ENCODE measurements at regions not wholly inside any gene's neighbourhood (a gene's known extent, or its start where the extent isn't known, plus 50 kb on each side); places are given as distances from the start of the nearest gene placed in this dataset.

DNA sequence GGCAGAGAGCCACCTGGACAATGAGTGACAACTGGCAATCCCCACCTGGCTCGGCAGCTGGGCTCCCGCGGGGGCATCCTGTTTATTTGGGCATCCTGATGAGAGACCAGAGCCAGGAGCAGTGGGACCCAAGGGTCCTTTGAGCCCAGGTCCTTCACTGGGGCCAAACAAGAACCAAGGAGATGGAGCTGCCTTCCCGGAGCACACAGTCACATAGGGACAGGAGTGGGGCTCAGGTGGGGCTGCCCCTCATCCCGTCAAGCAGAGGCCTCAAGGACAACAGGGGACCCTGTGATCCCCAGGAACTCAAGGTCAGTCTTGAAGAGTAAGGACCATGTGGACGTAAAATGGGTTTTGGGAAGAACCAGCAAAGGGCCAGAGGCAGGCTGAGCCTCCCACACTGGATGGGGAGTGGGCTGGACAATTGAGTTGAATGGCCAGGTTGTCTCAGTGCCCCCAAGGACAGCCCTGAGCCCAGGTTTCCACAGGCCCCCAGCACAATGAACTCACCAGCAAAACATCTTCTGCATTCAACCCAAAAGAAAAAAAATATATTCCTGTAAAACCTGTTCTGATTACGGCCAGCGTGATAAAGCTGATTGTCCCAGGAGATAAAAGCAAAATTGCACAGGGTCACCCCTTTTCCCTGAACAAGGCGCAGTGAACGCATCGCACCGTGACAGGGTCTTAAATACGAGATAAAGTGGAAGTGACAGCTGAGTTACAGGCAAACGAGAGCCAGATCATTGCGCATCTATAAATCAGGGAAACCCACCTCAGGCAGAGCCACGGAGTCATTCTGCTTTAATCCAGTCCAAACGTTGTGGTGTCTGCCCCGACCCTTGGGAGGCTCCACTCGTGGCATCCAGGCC lies 86.2 kb downstream of the ANKRD60 start:
- no peak overlapping the region for H3K27ac ChIP-seq
- no peaks in the 10 kb centered on the region for H3K9me3 ChIP-seq (replicated peaks in 1 of 3)
- DNase-seq = peak in 1 of 7 donors; percentile 29
- H3K36me3 ChIP-seq (replicated peaks in 1 of 2) = no peaks in the 10 kb centered on the region
- TF ChIP-seq, protein P1, sequence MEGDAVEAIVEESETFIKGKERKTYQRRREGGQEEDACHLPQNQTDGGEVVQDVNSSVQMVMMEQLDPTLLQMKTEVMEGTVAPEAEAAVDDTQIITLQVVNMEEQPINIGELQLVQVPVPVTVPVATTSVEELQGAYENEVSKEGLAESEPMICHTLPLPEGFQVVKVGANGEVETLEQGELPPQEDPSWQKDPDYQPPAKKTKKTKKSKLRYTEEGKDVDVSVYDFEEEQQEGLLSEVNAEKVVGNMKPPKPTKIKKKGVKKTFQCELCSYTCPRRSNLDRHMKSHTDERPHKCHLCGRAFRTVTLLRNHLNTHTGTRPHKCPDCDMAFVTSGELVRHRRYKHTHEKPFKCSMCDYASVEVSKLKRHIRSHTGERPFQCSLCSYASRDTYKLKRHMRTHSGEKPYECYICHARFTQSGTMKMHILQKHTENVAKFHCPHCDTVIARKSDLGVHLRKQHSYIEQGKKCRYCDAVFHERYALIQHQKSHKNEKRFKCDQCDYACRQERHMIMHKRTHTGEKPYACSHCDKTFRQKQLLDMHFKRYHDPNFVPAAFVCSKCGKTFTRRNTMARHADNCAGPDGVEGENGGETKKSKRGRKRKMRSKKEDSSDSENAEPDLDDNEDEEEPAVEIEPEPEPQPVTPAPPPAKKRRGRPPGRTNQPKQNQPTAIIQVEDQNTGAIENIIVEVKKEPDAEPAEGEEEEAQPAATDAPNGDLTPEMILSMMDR (IDR thresholded peaks at IDR 0.05) = no peak
- no peak for TF ChIP-seq POLR2A (IDR thresholded peaks at IDR 0.05)
- no peaks in the 10 kb centered on the region for H3K4me1 ChIP-seq (replicated peaks in 1 of 2)
- no peak overlapping the region for H3K4me3 ChIP-seq
- no peaks in the 10 kb centered on the region for H3K27me3 ChIP-seq
- intact Hi-C loops (cut with DNase I) = no loop called here
- WGBS, 4 donors = 70 to 75% (median 72%) methylated on average over 19 of the region's 19 CpGs

- Histone ChIP-seq H3K36me3 (replicated peaks in 1 of 2) (no peaks in the 10 kb centered on the region), H3K4me1 (replicated peaks in 1 of 2) (no peaks in the 10 kb centered on the region), H3K4me3 (no peak overlapping the region), H3K27ac (no peak overlapping the region), H3K27me3 (no peaks in the 10 kb centered on the region), H3K9me3 (replicated peaks in 1 of 3) (no peaks in the 10 kb centered on the region)
- WGBS, 4 donors = 56 to 65% (median 65%) methylated on average over 4 of the region's 4 CpGs
- no peak for DNase-seq
- intact Hi-C loops (cut with DNase I) = no loop called here
- no peak for TF ChIP-seq POLR2A (IDR thresholded peaks at IDR 0.05)
- TF ChIP-seq, protein P1 (IDR thresholded peaks at IDR 0.05) = no peak
These were observed 87.0 kb downstream of the ANKRD60 start for GRCh38 chr20:58141496-58141895.

DNA sequence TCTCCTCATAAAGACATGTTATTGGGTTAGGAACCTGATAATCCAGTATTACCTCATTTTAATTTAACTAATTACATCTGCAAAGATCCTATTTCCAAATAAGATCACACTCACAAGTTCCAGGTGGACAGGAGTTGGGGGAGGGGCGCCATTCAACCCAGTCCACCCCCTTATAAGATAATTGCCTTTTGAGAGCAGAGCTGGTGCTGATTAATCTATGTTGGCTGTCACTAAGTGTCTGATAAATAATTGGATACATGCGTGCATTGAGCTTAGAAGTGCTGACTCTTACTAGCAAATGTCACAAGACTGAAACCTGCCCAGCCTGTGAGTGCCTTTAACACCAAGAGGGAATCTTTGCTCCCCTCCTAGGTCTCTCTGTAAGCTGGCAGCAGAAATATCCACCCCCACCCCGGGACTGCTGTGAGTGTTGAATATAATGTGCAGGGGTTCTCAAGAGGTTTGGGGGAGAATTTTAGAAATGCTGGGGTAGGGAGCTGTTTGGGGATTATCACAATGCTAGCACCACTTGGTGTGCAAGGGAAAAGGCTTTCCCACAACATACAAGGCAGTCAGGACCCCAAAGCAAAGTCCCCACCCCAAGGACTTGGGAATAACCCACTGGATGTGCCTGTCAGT lies 87.5 kb downstream of the ANKRD60 start:
- Histone ChIP-seq H3K9me3 (replicated peaks in 1 of 3) (no peaks in the 10 kb centered on the region), H3K36me3 (replicated peaks in 1 of 2) (no peaks in the 10 kb centered on the region), H3K4me3 (no peak overlapping the region), H3K27ac (no peak overlapping the region), H3K27me3 (no peaks in the 10 kb centered on the region), H3K4me1 (replicated peaks in 1 of 2) (no peaks in the 10 kb centered on the region)
- WGBS, 4 donors = 55 to 71% (median 63%) methylated on average over 3 of the region's 3 CpGs
- DNase-seq = no peak
- intact Hi-C loops (cut with DNase I) = no loop called here
- TF ChIP-seq POLR2A (IDR thresholded peaks at IDR 0.05) = no peak

DNA sequence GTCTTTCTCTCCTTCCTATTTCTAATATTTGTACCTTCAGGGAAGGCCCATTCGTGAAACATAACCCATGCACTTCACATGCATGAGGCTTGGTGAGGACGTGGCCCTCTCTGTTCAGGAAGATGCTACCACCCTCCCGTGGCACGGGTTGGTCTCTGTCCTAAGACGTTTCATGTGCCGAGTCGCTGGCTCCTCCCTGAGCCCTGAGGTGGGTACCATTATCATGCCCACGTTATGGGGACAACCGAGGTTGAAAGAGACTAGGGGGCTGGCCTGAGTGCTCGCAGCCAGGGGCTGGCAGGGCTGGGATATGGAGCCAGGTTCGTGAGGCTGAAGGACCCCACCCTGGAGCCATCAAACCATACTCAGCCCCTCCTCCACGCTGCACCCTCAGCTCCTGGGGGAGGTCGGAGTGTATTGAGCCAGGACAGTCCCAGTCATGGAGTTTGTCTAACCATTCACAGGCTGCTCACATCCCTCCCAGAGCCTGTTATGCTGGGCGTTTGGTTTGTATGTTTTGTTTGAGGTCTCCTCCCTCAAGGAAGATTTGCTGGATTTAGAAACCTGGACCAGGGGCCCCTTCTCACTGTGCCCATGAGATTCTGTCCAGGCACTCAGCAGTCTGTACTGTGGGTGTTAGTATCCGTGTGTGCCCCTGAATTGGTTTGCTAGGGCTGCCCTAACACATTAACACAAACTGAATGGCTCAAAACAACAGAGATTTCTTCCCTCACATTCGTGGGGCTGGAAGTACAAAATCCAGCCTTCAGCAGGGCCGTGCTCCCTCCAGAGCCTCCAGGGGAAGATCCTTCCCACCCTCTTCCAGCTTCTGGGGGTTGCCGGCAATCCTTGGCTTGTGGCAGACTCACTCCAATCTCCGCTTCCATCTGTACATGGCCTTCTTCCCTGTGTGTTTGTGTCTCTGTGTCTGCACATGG lies 88.3 kb downstream of the ANKRD60 start:
- WGBS, 4 donors = 69 to 77% (median 73%) methylated on average over 15 to 19 of the region's 19 CpGs
- intact Hi-C loops (cut with DNase I) = no loop called here
- Histone ChIP-seq H3K27me3 (no peaks in the 10 kb centered on the region), H3K36me3 (replicated peaks in 1 of 2) (no peaks in the 10 kb centered on the region), H3K9me3 (replicated peaks in 1 of 3) (no peaks in the 10 kb centered on the region), H3K4me1 (replicated peaks in 1 of 2) (no peaks in the 10 kb centered on the region), H3K4me3 (no peak overlapping the region), H3K27ac (no peak overlapping the region)
- DNase-seq = no peak
- TF ChIP-seq, protein P1 (IDR thresholded peaks at IDR 0.05) = no peak
